HG02970 (cell line): ENCODE measurements at regions not wholly inside any gene's neighbourhood (a gene's known extent, or its start where the extent isn't known, plus 50 kb on each side); places are given as distances from the start of the nearest gene placed in this dataset.

Experiments used
- ATAC-seq: cut with Tn5 transposase; IDR thresholded peaks from one replicate; pipeline ENCODE4 v1.9.1; 2021; ENCODE audit warnings: mild to moderate bottlenecking, moderate library complexity, moderate number of reproducible peaks; ENCODE audit not compliant: unreplicated experiment, low FRiP score

- ATAC-seq: no peak
Observed at GRCh38 chr4:156596706-156597329, 374.8 kb downstream of the PDGFC start.

- ATAC-seq: no peak
Observed at GRCh38 chr4:156596026-156596425, 375.6 kb downstream of the PDGFC start.

- ATAC-seq: no peak
Observed at GRCh38 chr4:156595041-156595440, 376.6 kb downstream of the PDGFC start.

GRCh38 chr4:156594624-156595023 is 377.0 kb downstream of the PDGFC start:
- no peak for ATAC-seq

GRCh38 chr4:156593464-156593863 is 378.1 kb downstream of the PDGFC start:
- ATAC-seq: no peak

GRCh38 chr4:156591679-156592078 is 379.9 kb downstream of the PDGFC start:
- no peak for ATAC-seq

GRCh38 chr4:156584100-156584499 is 387.5 kb downstream of the PDGFC start:
- ATAC-seq: no peak

GRCh38 chr4:156583265-156583664 is 388.3 kb downstream of the PDGFC start:
- ATAC-seq: no peak

GRCh38 chr4:156581282-156582063 is 390.1 kb downstream of the PDGFC start:
- no peak for ATAC-seq

GRCh38 chr4:156578713-156579112 is 392.9 kb downstream of the PDGFC start:
- ATAC-seq: no peak

- ATAC-seq: no peak
Observed at GRCh38 chr4:156578005-156578404, 393.6 kb downstream of the PDGFC start.

GRCh38 chr4:156576946-156577345 is 394.7 kb downstream of the PDGFC start:
- no peak for ATAC-seq

- ATAC-seq: no peak
Observed at GRCh38 chr4:156575430-156576073, 396.0 kb downstream of the PDGFC start.

GRCh38 chr4:156571146-156571545 is 400.5 kb downstream of the PDGFC start:
- ATAC-seq: no peak

- ATAC-seq: no peak
Observed at GRCh38 chr4:156569535-156569934, 402.1 kb downstream of the PDGFC start.

GRCh38 chr4:156568484-156568883 is 403.1 kb downstream of the PDGFC start:
- ATAC-seq: no peak

- no peak for ATAC-seq
Observed at GRCh38 chr4:156568041-156568440, 403.6 kb downstream of the PDGFC start.

- ATAC-seq: no peak
Observed at GRCh38 chr4:156560701-156561100, 410.9 kb downstream of the PDGFC start.

GRCh38 chr4:156559346-156559745 is 412.3 kb downstream of the PDGFC start:
- ATAC-seq: no peak

- ATAC-seq: no peak
Observed at GRCh38 chr4:156558373-156559025, 413.1 kb downstream of the PDGFC start.

GRCh38 chr4:156557920-156558319 is 413.7 kb downstream of the PDGFC start:
- no peak for ATAC-seq
